ENCODE measurements at regions not wholly inside any gene's neighbourhood (a gene's known extent, or its start where the extent isn't known, plus 50 kb on each side); places are given as distances from the start of the nearest gene placed in this dataset.

DNA sequence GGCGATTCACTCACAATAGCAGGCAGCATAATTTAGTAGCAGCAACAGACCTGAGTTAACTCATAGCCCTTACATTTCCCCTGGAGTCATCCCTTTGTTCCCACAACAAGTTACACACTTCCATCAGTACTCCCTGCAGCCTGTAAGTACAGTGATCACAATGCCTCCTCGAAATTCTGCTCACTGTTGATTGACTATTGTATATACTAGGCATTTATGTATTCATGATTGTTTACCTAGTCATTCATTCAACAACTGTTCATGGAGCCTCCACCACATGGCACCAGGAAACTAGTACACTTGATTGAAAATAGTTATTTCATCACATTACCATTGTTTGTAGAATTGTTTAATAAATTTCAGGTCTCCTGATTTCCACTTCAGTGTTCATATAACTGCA lies 71.4 kb upstream of the P3H2 start:
- TF ChIP-seq PHB (CRISPR knock-in tag; IDR thresholded peaks at IDR 0.05) (no peak), ZNF217 (CRISPR knock-in tag; IDR thresholded peaks at IDR 0.05) (no peak), CREB1 (IDR thresholded peaks at IDR 0.05) (no peak), CREB1 (CRISPR knock-in tag; IDR thresholded peaks at IDR 0.05) (no peak)
- TF ChIP-seq, protein P1, sequence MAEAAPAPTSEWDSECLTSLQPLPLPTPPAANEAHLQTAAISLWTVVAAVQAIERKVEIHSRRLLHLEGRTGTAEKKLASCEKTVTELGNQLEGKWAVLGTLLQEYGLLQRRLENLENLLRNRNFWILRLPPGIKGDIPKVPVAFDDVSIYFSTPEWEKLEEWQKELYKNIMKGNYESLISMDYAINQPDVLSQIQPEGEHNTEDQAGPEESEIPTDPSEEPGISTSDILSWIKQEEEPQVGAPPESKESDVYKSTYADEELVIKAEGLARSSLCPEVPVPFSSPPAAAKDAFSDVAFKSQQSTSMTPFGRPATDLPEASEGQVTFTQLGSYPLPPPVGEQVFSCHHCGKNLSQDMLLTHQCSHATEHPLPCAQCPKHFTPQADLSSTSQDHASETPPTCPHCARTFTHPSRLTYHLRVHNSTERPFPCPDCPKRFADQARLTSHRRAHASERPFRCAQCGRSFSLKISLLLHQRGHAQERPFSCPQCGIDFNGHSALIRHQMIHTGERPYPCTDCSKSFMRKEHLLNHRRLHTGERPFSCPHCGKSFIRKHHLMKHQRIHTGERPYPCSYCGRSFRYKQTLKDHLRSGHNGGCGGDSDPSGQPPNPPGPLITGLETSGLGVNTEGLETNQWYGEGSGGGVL (CRISPR knock-in tag; IDR thresholded peaks at IDR 0.05): no peak

Data from K562 (cell line).